Stomach smooth muscle (tissue), 2 donors: ENCODE measurements at regions not wholly inside any gene's neighbourhood (a gene's known extent, or its start where the extent isn't known, plus 50 kb on each side); places are given as distances from the start of the nearest gene placed in this dataset.

ENCODE experiments used
- H3K27ac ChIP-seq: one replicate; pipeline ENCODE4 v1.7.0; 2013; ENCODE audit warnings: mild to moderate bottlenecking, low read length, inconsistent platforms
- H3K27me3 ChIP-seq, 2 donors: one replicate each; pipeline ENCODE4 v1.7.0; 2013; ENCODE audit warnings: low read length in 2 of 2; ENCODE audit not compliant: insufficient read depth in 2 of 2, control insufficient read depth in 1 of 2
- H3K36me3 ChIP-seq, 2 donors: one replicate each; pipeline ENCODE4 v1.7.0; 2013; ENCODE audit warnings: low read length in 2 of 2; ENCODE audit not compliant: control insufficient read depth in 2 of 2, insufficient read depth in 2 of 2
- H3K4me1 ChIP-seq: one replicate; pipeline ENCODE4 v1.7.0; 2013; ENCODE audit warnings: low read length; ENCODE audit not compliant: control insufficient read depth, insufficient read depth
- H3K4me3 ChIP-seq, 2 donors: one replicate each; pipeline ENCODE4 v1.7.0; 2013; ENCODE audit warnings: low read length in 2 of 2
- H3K9ac ChIP-seq, 2 donors: one replicate each; pipeline ENCODE4 v1.7.0; 2013; ENCODE audit warnings: low read length in 2 of 2, mild to moderate bottlenecking in 1 of 2
- H3K9me3 ChIP-seq, 2 donors: one replicate each; pipeline ENCODE4 v1.7.0; 2013; ENCODE audit warnings: low read length in 2 of 2; ENCODE audit not compliant: control insufficient read depth in 2 of 2
- donor health status: healthy.
- donor health status: Pancreatic carcinoma.

- Histone ChIP-seq H3K4me3 (no peak overlapping the region), H3K36me3 (no peaks in the 10 kb centered on the region), H3K27me3 (no peaks in the 10 kb centered on the region), H3K4me1 (no peaks in the 10 kb centered on the region), H3K27ac (no peak overlapping the region), H3K9me3 (no peaks in the 10 kb centered on the region), H3K9ac (no peak overlapping the region)
Measured at GRCh38 chr9:14520341-14520740, 172.9 kb downstream of the ZDHHC21 start.

GRCh38 chr9:14517154-14517906 lies 175.9 kb downstream of the ZDHHC21 start:
- no peaks in the 10 kb centered on the region for H3K27me3 ChIP-seq
- no peaks in the 10 kb centered on the region for H3K9me3 ChIP-seq
- H3K4me3 ChIP-seq = no peak overlapping the region
- H3K4me1 ChIP-seq = no peaks in the 10 kb centered on the region
- H3K27ac ChIP-seq = no peak overlapping the region
- H3K9ac ChIP-seq = no peak overlapping the region
- no peaks in the 10 kb centered on the region for H3K36me3 ChIP-seq

- no peak overlapping the region for H3K9ac ChIP-seq
- no peaks in the 10 kb centered on the region for H3K36me3 ChIP-seq
- H3K4me1 ChIP-seq = no peaks in the 10 kb centered on the region
- no peak overlapping the region for H3K27ac ChIP-seq
- H3K9me3 ChIP-seq = no peaks in the 10 kb centered on the region
- H3K4me3 ChIP-seq = no peak overlapping the region
- no peaks in the 10 kb centered on the region for H3K27me3 ChIP-seq
Measured at GRCh38 chr9:14516656-14517055, 176.6 kb downstream of the ZDHHC21 start.

- H3K4me1 ChIP-seq = no peaks in the 10 kb centered on the region
- H3K27ac ChIP-seq = no peak overlapping the region
- H3K27me3 ChIP-seq = no peaks in the 10 kb centered on the region
- no peak overlapping the region for H3K9ac ChIP-seq
- no peaks in the 10 kb centered on the region for H3K9me3 ChIP-seq
- no peaks in the 10 kb centered on the region for H3K36me3 ChIP-seq
- H3K4me3 ChIP-seq = no peak overlapping the region
Measured at GRCh38 chr9:14515571-14516198, 177.5 kb downstream of the ZDHHC21 start.

GRCh38 chr9:14515049-14515448 lies 178.2 kb downstream of the ZDHHC21 start:
- H3K36me3 ChIP-seq = no peaks in the 10 kb centered on the region
- no peaks in the 10 kb centered on the region for H3K4me1 ChIP-seq
- no peaks in the 10 kb centered on the region for H3K27me3 ChIP-seq
- H3K4me3 ChIP-seq = no peak overlapping the region
- H3K9me3 ChIP-seq = no peaks in the 10 kb centered on the region
- no peak overlapping the region for H3K9ac ChIP-seq
- no peak overlapping the region for H3K27ac ChIP-seq

- Histone ChIP-seq H3K4me3 (no peak overlapping the region), H3K9ac (no peak overlapping the region), H3K9me3 (no peaks in the 10 kb centered on the region), H3K36me3 (no peaks in the 10 kb centered on the region), H3K27ac (no peak overlapping the region), H3K4me1 (no peaks in the 10 kb centered on the region), H3K27me3 (no peaks in the 10 kb centered on the region)
Measured at GRCh38 chr9:14512942-14513341, 180.3 kb downstream of the ZDHHC21 start.

GRCh38 chr9:14511452-14511851 lies 181.8 kb downstream of the ZDHHC21 start:
- no peaks in the 10 kb centered on the region for H3K4me1 ChIP-seq
- H3K9ac ChIP-seq = no peak overlapping the region
- no peak overlapping the region for H3K4me3 ChIP-seq
- H3K27me3 ChIP-seq = no peaks in the 10 kb centered on the region
- no peaks in the 10 kb centered on the region for H3K9me3 ChIP-seq
- no peak overlapping the region for H3K27ac ChIP-seq
- H3K36me3 ChIP-seq = no peaks in the 10 kb centered on the region

- Histone ChIP-seq H3K4me3 (no peak overlapping the region), H3K9ac (no peak overlapping the region), H3K27me3 (no peaks in the 10 kb centered on the region), H3K9me3 (no peaks in the 10 kb centered on the region), H3K4me1 (no peaks in the 10 kb centered on the region), H3K36me3 (no peaks in the 10 kb centered on the region), H3K27ac (no peak overlapping the region)
Measured at GRCh38 chr9:14508884-14509283, 184.3 kb downstream of the ZDHHC21 start.

- H3K9ac ChIP-seq = no peak overlapping the region
- no peaks in the 10 kb centered on the region for H3K9me3 ChIP-seq
- H3K4me3 ChIP-seq = no peak overlapping the region
- no peaks in the 10 kb centered on the region for H3K36me3 ChIP-seq
- no peak overlapping the region for H3K27ac ChIP-seq
- H3K27me3 ChIP-seq = peaks cover 0 to 3% of the 10 kb centered on the region in 2 donors
- H3K4me1 ChIP-seq = no peaks in the 10 kb centered on the region
Measured at GRCh38 chr9:14501366-14501765, 187.4 kb upstream of the NFIB start.

- Histone ChIP-seq H3K9ac (no peak overlapping the region), H3K9me3 (no peaks in the 10 kb centered on the region), H3K27me3 (peaks cover 0 to 3% of the 10 kb centered on the region in 2 donors), H3K4me3 (no peak overlapping the region), H3K36me3 (no peaks in the 10 kb centered on the region), H3K27ac (no peak overlapping the region), H3K4me1 (no peaks in the 10 kb centered on the region)
Measured at GRCh38 chr9:14500705-14501104, 186.8 kb upstream of the NFIB start.

- no peaks in the 10 kb centered on the region for H3K36me3 ChIP-seq
- H3K4me3 ChIP-seq = no peak overlapping the region
- H3K27me3 ChIP-seq = peaks cover 0 to 3% of the 10 kb centered on the region in 2 donors
- no peak overlapping the region for H3K27ac ChIP-seq
- H3K4me1 ChIP-seq = no peaks in the 10 kb centered on the region
- H3K9me3 ChIP-seq = no peaks in the 10 kb centered on the region
- H3K9ac ChIP-seq = no peak overlapping the region
Measured at GRCh38 chr9:14499976-14500375, 186.0 kb upstream of the NFIB start.
